ENCODE measurements at regions not wholly inside any gene's neighbourhood (a gene's known extent, or its start where the extent isn't known, plus 50 kb on each side); places are given as distances from the start of the nearest gene placed in this dataset.
A peak's percentile ranks its signal among the peaks of the same experiment; 100 is the strongest.

DNA sequence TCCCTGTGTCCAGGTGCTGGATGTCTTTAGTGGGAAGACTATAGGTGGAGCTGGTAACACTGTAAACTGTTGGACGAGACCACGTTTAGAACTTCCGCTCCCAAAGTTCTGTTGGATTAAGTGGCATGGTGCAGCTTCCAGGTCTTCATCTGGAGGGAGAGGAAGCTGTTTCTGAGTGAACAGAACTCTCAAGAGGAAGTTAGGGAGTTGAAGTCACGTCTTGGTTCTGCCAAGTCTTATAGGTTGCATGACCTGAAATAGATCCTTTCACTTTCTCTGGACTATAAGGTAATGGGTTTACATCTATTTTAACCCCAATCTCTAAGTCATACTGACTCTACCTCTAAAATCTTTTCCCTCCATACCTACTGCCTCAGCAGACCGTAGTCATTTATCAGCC, 97.4 kb upstream of the TNR start:
- no peaks in the 10 kb centered on the region for H3K36me3 ChIP-seq (ENCODE audit: control insufficient read depth in 2 of 2, extremely low read depth in 1 of 2, insufficient read depth in 2 of 2, low read length in 2 of 2)
- H3K79me2 ChIP-seq (ENCODE audit: control insufficient read depth, insufficient read depth, low read length): no peaks in the 10 kb centered on the region
- no peak overlapping the region for H3K9ac ChIP-seq (ENCODE audit: control insufficient read depth, extremely low read depth, insufficient read depth, low read length)
- H3K27ac ChIP-seq (ENCODE audit: control insufficient read depth, insufficient read depth, low read length): no peak overlapping the region
- H3K4me1 ChIP-seq (ENCODE audit: control insufficient read depth, extremely low read depth, insufficient read depth, low read length): no peaks in the 10 kb centered on the region
- no peaks in the 10 kb centered on the region for H3K9me1 ChIP-seq (ENCODE audit: control insufficient read depth, extremely low read depth, insufficient read depth, low read length)
- peaks cover 9% of the 10 kb centered on the region for H3K27me3 ChIP-seq (ENCODE audit: control insufficient read depth, extremely low read depth, insufficient read depth, low read length)
- dilution Hi-C loops (cut with MboI; ENCODE audit: extremely low pct_ligation_motif_present, low sequenced_read_pairs): no loop called here
- no peaks in the 10 kb centered on the region for H3K9me3 ChIP-seq (ENCODE audit: control insufficient read depth, low read depth, low read length)
- H4K20me1 ChIP-seq (ENCODE audit: control insufficient read depth, extremely low read depth, insufficient read depth, low read length): no peaks in the 10 kb centered on the region
- TF ChIP-seq, protein P1, sequence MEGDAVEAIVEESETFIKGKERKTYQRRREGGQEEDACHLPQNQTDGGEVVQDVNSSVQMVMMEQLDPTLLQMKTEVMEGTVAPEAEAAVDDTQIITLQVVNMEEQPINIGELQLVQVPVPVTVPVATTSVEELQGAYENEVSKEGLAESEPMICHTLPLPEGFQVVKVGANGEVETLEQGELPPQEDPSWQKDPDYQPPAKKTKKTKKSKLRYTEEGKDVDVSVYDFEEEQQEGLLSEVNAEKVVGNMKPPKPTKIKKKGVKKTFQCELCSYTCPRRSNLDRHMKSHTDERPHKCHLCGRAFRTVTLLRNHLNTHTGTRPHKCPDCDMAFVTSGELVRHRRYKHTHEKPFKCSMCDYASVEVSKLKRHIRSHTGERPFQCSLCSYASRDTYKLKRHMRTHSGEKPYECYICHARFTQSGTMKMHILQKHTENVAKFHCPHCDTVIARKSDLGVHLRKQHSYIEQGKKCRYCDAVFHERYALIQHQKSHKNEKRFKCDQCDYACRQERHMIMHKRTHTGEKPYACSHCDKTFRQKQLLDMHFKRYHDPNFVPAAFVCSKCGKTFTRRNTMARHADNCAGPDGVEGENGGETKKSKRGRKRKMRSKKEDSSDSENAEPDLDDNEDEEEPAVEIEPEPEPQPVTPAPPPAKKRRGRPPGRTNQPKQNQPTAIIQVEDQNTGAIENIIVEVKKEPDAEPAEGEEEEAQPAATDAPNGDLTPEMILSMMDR (optimal IDR thresholded peaks at IDR 0.05 in 1 of 3, IDR thresholded peaks at IDR 0.05 in 1 of 3, conservative IDR thresholded peaks at IDR 0.05 in 1 of 3; ENCODE audit: extremely low read depth in 1 of 3, insufficient read depth in 2 of 3, low read length in 3 of 3): no peak
- no peak for TF ChIP-seq EZH2 (IDR thresholded peaks at IDR 0.05; ENCODE audit: low read length)
- no peak overlapping the region for H2AFZ ChIP-seq (ENCODE audit: control insufficient read depth, low read length)
- FAIRE-seq (no peak), DNase-seq (ENCODE audit: low read depth, low spot score) (no peak)
- H3K4me2 ChIP-seq (ENCODE audit: control insufficient read depth, extremely low read depth, insufficient read depth, low read depth, low read length): no peak overlapping the region
- H3K4me3 ChIP-seq (ENCODE audit: control insufficient read depth in 2 of 3, extremely low read depth in 1 of 3, insufficient read depth in 2 of 3, low read depth in 1 of 3, low read length in 3 of 3): no peak overlapping the region

DNA sequence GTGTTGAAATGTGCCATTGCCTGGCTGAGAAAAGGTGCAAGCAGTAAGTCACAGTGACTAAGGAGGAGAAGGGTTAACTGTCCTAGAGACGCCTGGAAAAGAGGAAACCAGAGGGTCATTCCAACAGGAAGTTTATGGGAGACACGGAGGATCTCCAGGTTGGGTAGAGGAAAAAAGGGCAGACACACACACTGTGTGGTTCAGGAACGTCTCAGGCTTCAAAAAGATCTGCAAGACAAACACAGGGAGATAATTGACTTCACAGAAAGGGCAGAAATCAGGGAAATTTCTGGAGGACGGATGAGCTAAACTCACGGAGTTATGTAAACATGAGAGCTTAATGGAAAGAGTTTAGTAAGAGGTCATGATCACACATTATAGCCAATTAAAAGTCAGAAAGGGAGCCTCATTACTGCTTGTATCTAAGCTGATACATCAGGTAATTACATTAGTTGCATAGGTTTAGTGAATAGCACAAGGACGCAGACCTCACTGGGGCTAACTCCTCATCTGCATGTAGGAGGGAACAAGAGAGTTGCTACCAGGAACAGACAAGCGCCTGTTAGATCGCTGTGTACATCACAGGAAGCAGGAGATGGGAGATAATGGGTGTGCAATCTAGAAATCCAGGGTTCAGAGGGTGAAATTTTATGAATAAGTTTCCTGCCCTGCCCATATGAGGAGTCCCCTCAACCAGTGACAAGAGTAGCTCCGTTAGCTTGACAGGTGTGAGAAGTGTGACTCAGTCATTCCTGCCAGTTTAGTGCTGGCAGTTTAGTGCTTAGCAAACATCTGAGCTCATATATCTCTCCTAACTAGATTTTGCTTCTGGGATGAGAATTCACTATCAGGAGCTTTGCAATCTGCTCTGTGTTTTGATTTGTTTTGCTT, 96.6 kb upstream of the TNR start:
- peaks cover 9% of the 10 kb centered on the region for H3K27me3 ChIP-seq (ENCODE audit: control insufficient read depth, extremely low read depth, insufficient read depth, low read length)
- H3K9me1 ChIP-seq (ENCODE audit: control insufficient read depth, extremely low read depth, insufficient read depth, low read length): no peaks in the 10 kb centered on the region
- peak overlapping the region; percentile 5 for H2AFZ ChIP-seq (ENCODE audit: control insufficient read depth, low read length)
- no peaks in the 10 kb centered on the region for H4K20me1 ChIP-seq (ENCODE audit: control insufficient read depth, extremely low read depth, insufficient read depth, low read length)
- TF ChIP-seq EZH2 (IDR thresholded peaks at IDR 0.05; ENCODE audit: low read length): no peak
- TF ChIP-seq, protein P1 (optimal IDR thresholded peaks at IDR 0.05 in 1 of 3, IDR thresholded peaks at IDR 0.05 in 1 of 3, conservative IDR thresholded peaks at IDR 0.05 in 1 of 3; ENCODE audit: extremely low read depth in 1 of 3, insufficient read depth in 2 of 3, low read length in 3 of 3): no peak
- no peak overlapping the region for H3K4me2 ChIP-seq (ENCODE audit: control insufficient read depth, extremely low read depth, insufficient read depth, low read depth, low read length)
- no peaks in the 10 kb centered on the region for H3K4me1 ChIP-seq (ENCODE audit: control insufficient read depth, extremely low read depth, insufficient read depth, low read length)
- no peak overlapping the region for H3K4me3 ChIP-seq (ENCODE audit: control insufficient read depth in 2 of 3, extremely low read depth in 1 of 3, insufficient read depth in 2 of 3, low read depth in 1 of 3, low read length in 3 of 3)
- no peak overlapping the region for H3K9ac ChIP-seq (ENCODE audit: control insufficient read depth, extremely low read depth, insufficient read depth, low read length)
- DNase-seq (ENCODE audit: low read depth, low spot score) (no peak), FAIRE-seq (no peak)
- H3K36me3 ChIP-seq (ENCODE audit: control insufficient read depth in 2 of 2, extremely low read depth in 1 of 2, insufficient read depth in 2 of 2, low read length in 2 of 2): no peaks in the 10 kb centered on the region
- no peak overlapping the region for H3K27ac ChIP-seq (ENCODE audit: control insufficient read depth, insufficient read depth, low read length)
- no peaks in the 10 kb centered on the region for H3K9me3 ChIP-seq (ENCODE audit: control insufficient read depth, low read depth, low read length)
- dilution Hi-C loops (cut with MboI; ENCODE audit: extremely low pct_ligation_motif_present, low sequenced_read_pairs): no loop called here
- H3K79me2 ChIP-seq (ENCODE audit: control insufficient read depth, insufficient read depth, low read length): no peaks in the 10 kb centered on the region
